GM12878 (cell line): ENCODE measurements at regions not wholly inside any gene's neighbourhood (a gene's known extent, or its start where the extent isn't known, plus 50 kb on each side); places are given as distances from the start of the nearest gene placed in this dataset.

Source experiments
- ATAC-seq: fragments of 200-7000 bp; cut with Tn5 transposase; 3 replicates; pipeline ENCODE4 v1.9.1; 2020; ENCODE audit warnings: mild to moderate bottlenecking, moderate library complexity
- BruUV-seq: library from RNA; stranded (reverse); fragments of 400-500 nt; replicated peaks from 2 replicates; lab custom pipeline; 2021; lab: Mats Ljungman, UMichigan
- CTCF ChIA-PET: fragments of 300-600 bp; sonication (Branson Sonifier 250); formaldehyde crosslinking; extraction: SDS; loops from one replicate; lab custom pipeline; 2021; ENCODE audit warnings: inconsistent platforms; lab: Yijun Ruan, JAX
- POLR2A ChIA-PET: fragments of 350-600 bp; formaldehyde crosslinking; extraction: SDS; loops from one replicate; lab custom pipeline; 2021; ENCODE audit warnings: inconsistent platforms; lab: Charles Lee
- RAD21 ChIA-PET: fragments of 300-600 bp; sonication (Branson Sonifier 250); formaldehyde crosslinking; loops from one replicate; lab custom pipeline; 2023; ENCODE audit warnings: antibody characterized with exemption; ENCODE audit not compliant: unreplicated experiment; lab: Charles Lee
- SMC1A ChIA-PET: fragments of 300-600 bp; sonication (Branson Sonifier 250); formaldehyde crosslinking; loops from one replicate; lab custom pipeline; 2023; ENCODE audit not compliant: unreplicated experiment, uncharacterized antibody; lab: Charles Lee
- DNase-seq: peaks from one replicate; pipeline ENCODE4 v3.0.0-alpha.2; 2011; ENCODE audit warnings: low read depth, low spot score
- FAIRE-seq: peaks from 3 replicates; lab custom pipeline; 2011; peaks lifted over from hg19 to GRCh38; lab: Jason Lieb, UNC
- H2AFZ ChIP-seq: 2 replicates; pipeline ENCODE4 v1.6.0; 2011; ENCODE audit warnings: low read depth, low read length, control low read depth; ENCODE audit not compliant: control insufficient read depth
- H3K27ac ChIP-seq: 2 replicates; pipeline ENCODE4 v1.5.1; 2011; ENCODE audit warnings: control low read depth; ENCODE audit not compliant: control insufficient read depth, insufficient read depth
- H3K27me3 ChIP-seq, 2 experiments: replicated peaks in 1 of 2; 2 replicates each; pipeline versions ENCODE4 v1.6.0 to v1.6.1; 2011; ENCODE audit warnings: low read length in 1 of 2; ENCODE audit not compliant: control insufficient read depth in 2 of 2, insufficient read depth in 2 of 2
- H3K36me3 ChIP-seq, 2 experiments: 2 replicates each; pipeline ENCODE4 v1.5.1; 2011; ENCODE audit warnings: low read length in 1 of 2; ENCODE audit not compliant: control insufficient read depth in 2 of 2, insufficient read depth in 2 of 2
- H3K4me1 ChIP-seq: 2 replicates; pipeline ENCODE4 v1.6.1; 2011; ENCODE audit warnings: mild to moderate bottlenecking, low read length, moderate library complexity, mixed read lengths; ENCODE audit not compliant: control insufficient read depth, insufficient read depth
- H3K4me2 ChIP-seq: 2 replicates; pipeline ENCODE4 v1.6.0; 2011; ENCODE audit warnings: control low read depth; ENCODE audit not compliant: control insufficient read depth, insufficient read depth
- H3K4me3 ChIP-seq: fragments of 200-600 bp; sonication (generic); 2 replicates; pipeline ENCODE4 v1.5.1; 2016
- H3K79me2 ChIP-seq: 2 replicates; pipeline ENCODE4 v1.6.0; 2011; ENCODE audit warnings: low read length; ENCODE audit not compliant: control insufficient read depth, insufficient read depth
- H3K9ac ChIP-seq: 2 replicates; pipeline ENCODE4 v1.8.0; 2011; ENCODE audit warnings: low read length, control low read depth, mixed read lengths; ENCODE audit not compliant: control insufficient read depth, insufficient read depth
- H3K9me3 ChIP-seq: replicated peaks from 3 replicates; pipeline ENCODE4 v1.5.1; 2011; ENCODE audit warnings: mild to moderate bottlenecking, low read length; ENCODE audit not compliant: control insufficient read depth, insufficient read depth
- H4K20me1 ChIP-seq: 2 replicates; pipeline ENCODE4 v1.6.0; 2011; ENCODE audit not compliant: control insufficient read depth, insufficient read depth
- CBX5 ChIP-seq: sonication (generic); IDR thresholded peaks from 2 replicates; pipeline ENCODE4 v1.6.1; 2016; ENCODE audit warnings: low read depth, moderate library complexity, mild to moderate bottlenecking, inconsistent platforms
- CREB1 ChIP-seq: IDR thresholded peaks from 2 replicates; pipeline ENCODE4 v1.6.1; 2012; ENCODE audit warnings: low read depth, mild to moderate bottlenecking, inconsistent platforms
- ESRRA ChIP-seq: IDR thresholded peaks from 2 replicates; pipeline ENCODE4 v1.6.1; 2012; ENCODE audit warnings: mild to moderate bottlenecking, low read length, improper control_type of control experiment
- HDGF ChIP-seq: fragments of 450-650 bp; IDR thresholded peaks from 2 replicates; pipeline ENCODE4 v1.6.1; 2016; ENCODE audit warnings: antibody characterized with exemption
- MYB ChIP-seq: fragments of 150-350 bp; IDR thresholded peaks from 2 replicates; pipeline ENCODE4 v1.6.1; 2014; ENCODE audit warnings: mild to moderate bottlenecking, low read depth, low read length, borderline replicate concordance
- RCOR1 ChIP-seq: conservative IDR thresholded peaks from 2 replicates; pipeline ENCODE4 v1.6.1; 2012; ENCODE audit warnings: low read depth, low read length, improper control_type of control experiment
- SMAD5 ChIP-seq: IDR thresholded peaks from 2 replicates; pipeline ENCODE4 v1.6.1; 2016; ENCODE audit warnings: antibody characterized with exemption, low read depth
- WGBS: methylation state at CpG from one replicate; pipeline ENCODE4 v1.1.6; 2016; ENCODE audit warnings: low lambda C conversion rate; ENCODE audit not compliant: insufficient replicate concordance, insufficient coverage; ENCODE audit errors: missing lambda C conversion rate; 5-methylcytosine and 5-hydroxymethylcytosine counted together
- in situ Hi-C: fragments of 300-500 bp; cut with MboI; formaldehyde crosslinking; loops from 9 replicates; pipeline ENCODE4 v1.14.3; 2018; ENCODE audit warnings: mixed read lengths
- intact Hi-C: fragments of 100-400 bp; cut with micrococcal nuclease; formaldehyde crosslinking; loops from one replicate; pipeline ENCODE4 v1.14.2; 2022; ENCODE audit not compliant: unreplicated experiment
- TF ChIP-seq, protein P1 (sequence below): IDR thresholded peaks from 2 replicates; pipeline ENCODE4 v1.6.1; 2012; ENCODE audit warnings: low read depth, low read length, improper control_type of control experiment
- TF ChIP-seq, protein P2 (sequence below): fragments of 450-650 bp; IDR thresholded peaks from 2 replicates; pipeline ENCODE4 v1.6.1; 2017; ENCODE audit warnings: mild to moderate bottlenecking, moderate library complexity

DNA sequence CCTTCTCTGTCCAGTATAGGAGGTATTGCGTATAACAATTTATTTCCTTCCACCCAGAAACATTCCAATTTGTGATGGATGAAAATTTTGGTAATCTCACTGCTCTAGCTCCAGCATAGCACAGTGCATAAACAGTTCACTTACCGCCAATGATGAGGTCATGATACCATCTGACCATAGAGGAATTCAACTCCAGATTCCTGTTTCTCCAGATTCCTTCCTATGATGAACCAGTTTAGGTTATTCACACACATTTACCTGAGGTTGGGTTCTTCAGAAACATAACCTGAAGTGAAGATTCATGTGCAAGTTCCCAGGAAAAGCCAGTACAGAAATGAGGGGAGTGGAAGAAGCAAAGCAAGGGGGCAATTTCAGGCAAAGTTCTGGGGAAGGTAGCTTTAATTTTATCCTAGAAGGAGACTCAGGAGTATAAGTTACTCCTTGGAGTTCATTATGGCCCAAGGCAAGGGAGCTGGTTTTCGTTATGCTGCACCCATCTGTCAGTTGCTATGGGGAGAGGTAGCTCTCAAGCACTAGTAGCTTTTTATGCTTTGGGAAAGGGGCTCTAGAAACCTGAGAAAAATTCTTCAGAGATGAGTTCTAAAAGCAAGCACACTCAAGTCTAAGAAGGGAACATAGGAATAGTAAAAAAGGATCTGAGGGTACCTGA lies 121.6 kb downstream of the CASP12 start:
- H2AFZ ChIP-seq, result no peak overlapping the region
- 39% methylated on average over 3 of the region's 3 CpGs for WGBS

More for the DNA sequence above, 121.6 kb downstream of the CASP12 start:
- Histone ChIP-seq H3K79me2 (no peaks in the 10 kb centered on the region), H3K9ac (no peak overlapping the region), H3K27me3 (no peaks in the 10 kb centered on the region), H3K27ac (no peak overlapping the region), H3K4me1 (no peaks in the 10 kb centered on the region), H4K20me1 (no peaks in the 10 kb centered on the region), H3K4me2 (no peak overlapping the region), H3K4me3 (no peak overlapping the region), H3K9me3 (no peaks in the 10 kb centered on the region), H3K36me3 (no peaks in the 10 kb centered on the region)
- in situ Hi-C loops, result no loop called here
- SMC1A ChIA-PET, result interaction anchor here (1.0 to 1.2 kb wide), 2 partner anchors 10 to 11 kb away, joined by 3 read pairs; no protein-coding TSS in a partner anchor
- BruUV-seq, result no TSS peak
- POLR2A ChIA-PET, result no interaction called here
- RAD21 ChIA-PET, result no interaction called here
- CTCF ChIA-PET, result no interaction called here
- intact Hi-C loops, result no loop called here
- FAIRE-seq (no peak), DNase-seq (no peak), ATAC-seq (no peak)
- TF ChIP-seq, protein P1, sequence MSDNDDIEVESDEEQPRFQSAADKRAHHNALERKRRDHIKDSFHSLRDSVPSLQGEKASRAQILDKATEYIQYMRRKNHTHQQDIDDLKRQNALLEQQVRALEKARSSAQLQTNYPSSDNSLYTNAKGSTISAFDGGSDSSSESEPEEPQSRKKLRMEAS, result no peak
- TF ChIP-seq HDGF (no peak), MYB (no peak), ESRRA (no peak), RCOR1 (no peak), SMAD5 (no peak), CREB1 (no peak), CBX5 (no peak)
- TF ChIP-seq, protein P2, sequence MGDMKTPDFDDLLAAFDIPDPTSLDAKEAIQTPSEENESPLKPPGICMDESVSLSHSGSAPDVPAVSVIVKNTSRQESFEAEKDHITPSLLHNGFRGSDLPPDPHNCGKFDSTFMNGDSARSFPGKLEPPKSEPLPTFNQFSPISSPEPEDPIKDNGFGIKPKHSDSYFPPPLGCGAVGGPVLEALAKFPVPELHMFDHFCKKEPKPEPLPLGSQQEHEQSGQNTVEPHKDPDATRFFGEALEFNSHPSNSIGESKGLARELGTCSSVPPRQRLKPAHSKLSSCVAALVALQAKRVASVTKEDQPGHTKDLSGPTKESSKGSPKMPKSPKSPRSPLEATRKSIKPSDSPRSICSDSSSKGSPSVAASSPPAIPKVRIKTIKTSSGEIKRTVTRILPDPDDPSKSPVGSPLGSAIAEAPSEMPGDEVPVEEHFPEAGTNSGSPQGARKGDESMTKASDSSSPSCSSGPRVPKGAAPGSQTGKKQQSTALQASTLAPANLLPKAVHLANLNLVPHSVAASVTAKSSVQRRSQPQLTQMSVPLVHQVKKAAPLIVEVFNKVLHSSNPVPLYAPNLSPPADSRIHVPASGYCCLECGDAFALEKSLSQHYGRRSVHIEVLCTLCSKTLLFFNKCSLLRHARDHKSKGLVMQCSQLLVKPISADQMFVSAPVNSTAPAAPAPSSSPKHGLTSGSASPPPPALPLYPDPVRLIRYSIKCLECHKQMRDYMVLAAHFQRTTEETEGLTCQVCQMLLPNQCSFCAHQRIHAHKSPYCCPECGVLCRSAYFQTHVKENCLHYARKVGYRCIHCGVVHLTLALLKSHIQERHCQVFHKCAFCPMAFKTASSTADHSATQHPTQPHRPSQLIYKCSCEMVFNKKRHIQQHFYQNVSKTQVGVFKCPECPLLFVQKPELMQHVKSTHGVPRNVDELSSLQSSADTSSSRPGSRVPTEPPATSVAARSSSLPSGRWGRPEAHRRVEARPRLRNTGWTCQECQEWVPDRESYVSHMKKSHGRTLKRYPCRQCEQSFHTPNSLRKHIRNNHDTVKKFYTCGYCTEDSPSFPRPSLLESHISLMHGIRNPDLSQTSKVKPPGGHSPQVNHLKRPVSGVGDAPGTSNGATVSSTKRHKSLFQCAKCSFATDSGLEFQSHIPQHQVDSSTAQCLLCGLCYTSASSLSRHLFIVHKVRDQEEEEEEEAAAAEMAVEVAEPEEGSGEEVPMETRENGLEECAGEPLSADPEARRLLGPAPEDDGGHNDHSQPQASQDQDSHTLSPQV, result no peak
